ENCODE measurements at regions not wholly inside any gene's neighbourhood (a gene's known extent, or its start where the extent isn't known, plus 50 kb on each side); places are given as distances from the start of the nearest gene placed in this dataset.

DNA sequence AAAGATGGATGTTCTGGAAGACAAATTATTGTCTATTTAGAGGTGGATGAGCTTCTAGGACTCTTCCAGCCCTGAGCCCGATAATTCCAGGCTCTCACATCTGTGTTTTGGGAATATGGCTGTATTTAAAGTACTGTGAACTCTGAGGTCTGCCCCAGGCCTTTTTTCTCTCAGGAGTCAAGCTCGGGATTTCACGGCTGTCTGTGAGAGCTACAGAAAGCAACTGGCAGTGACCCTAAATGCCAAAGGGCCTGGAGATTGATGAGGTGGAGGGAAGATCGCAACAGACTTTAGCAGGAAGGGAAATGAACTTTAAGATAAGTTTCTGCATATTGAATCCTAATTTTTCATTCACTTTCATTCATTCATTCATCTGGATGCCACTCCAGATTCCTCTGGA lies 51.0 kb upstream of the COL13A1 start:
- Histone ChIP-seq H3K27me3 (no peaks in the 10 kb centered on the region), H3K36me3 (replicated peaks in 1 of 2; ENCODE audit: insufficient read depth in 1 of 2, low read depth in 2 of 2) (no peaks in the 10 kb centered on the region), H3K27ac (no peak overlapping the region), H3K9me3 (no peaks in the 10 kb centered on the region), H3K4me1 (no peaks in the 10 kb centered on the region), H3K4me3 (no peak overlapping the region)
- WGBS, 2 donors: 43 to 46% methylated on average over 4 of the region's 4 CpGs
- TF ChIP-seq CTCF (IDR thresholded peaks at IDR 0.05) (no peak), POLR2A (IDR thresholded peaks at IDR 0.05) (no peak)
- ATAC-seq (no peak), DNase-seq (no peak)
- intact Hi-C loops (cut with DNase I): no loop called here

DNA sequence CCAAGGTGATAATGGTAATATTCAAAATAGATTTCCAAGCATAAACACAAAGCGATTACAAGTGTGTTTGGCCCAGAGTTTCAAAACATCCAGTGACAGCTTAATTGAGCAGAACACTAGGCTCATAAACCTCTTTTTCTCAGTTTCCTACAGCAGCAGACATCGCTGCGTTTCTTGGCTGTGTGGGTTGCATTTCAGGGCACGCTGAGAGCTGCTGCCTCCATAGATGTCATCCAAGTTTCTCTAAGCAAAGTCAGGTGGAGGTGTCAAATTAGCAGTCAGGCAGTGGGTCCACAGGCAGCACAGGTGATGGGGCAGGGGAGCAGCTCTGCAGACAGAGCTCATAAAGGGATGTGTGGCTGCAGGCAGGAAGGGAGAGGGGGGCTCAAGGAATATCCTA lies 50.5 kb upstream of the COL13A1 start:
- Histone ChIP-seq H3K27ac (no peak overlapping the region), H3K9me3 (no peaks in the 10 kb centered on the region), H3K4me1 (no peaks in the 10 kb centered on the region), H3K27me3 (no peaks in the 10 kb centered on the region), H3K36me3 (replicated peaks in 1 of 2; ENCODE audit: insufficient read depth in 1 of 2, low read depth in 2 of 2) (no peaks in the 10 kb centered on the region), H3K4me3 (no peak overlapping the region)
- ATAC-seq (no peak), DNase-seq (no peak)
- TF ChIP-seq CTCF (IDR thresholded peaks at IDR 0.05): no peak
- no peak for TF ChIP-seq POLR2A (IDR thresholded peaks at IDR 0.05)
- intact Hi-C loops (cut with DNase I): no loop called here
- WGBS, 2 donors: 54 to 63% methylated on average over 4 of the region's 4 CpGs
